ENCODE measurements at regions not wholly inside any gene's neighbourhood (a gene's known extent, or its start where the extent isn't known, plus 50 kb on each side); places are given as distances from the start of the nearest gene placed in this dataset.
"Not testable (repeated sequence)": the region's sequence is repeated elsewhere in the genome, so short reads cannot be mapped to it uniquely, and the experiment has no call there.

DNA sequence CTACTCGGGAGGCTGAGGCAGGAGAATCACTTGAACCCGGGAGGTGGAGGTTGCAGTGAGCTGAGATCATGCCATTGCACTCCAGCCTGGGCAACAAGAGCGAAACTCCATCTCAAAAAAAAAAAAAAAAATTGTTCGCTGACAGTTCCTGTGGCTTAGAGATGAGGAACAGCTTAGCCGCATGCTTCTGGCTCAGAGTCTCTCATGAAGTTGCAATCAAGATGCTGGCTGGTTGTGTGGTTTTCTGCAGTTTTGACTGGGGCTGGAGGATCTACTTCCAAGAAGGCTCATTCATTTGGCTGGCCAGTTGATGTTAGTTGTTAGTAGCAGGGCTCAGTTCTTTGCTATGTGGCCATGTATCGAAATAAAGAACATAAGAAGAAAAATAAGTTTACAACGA, 69.9 kb upstream of the TBC1D5 start:
- TF ChIP-seq, protein P1, sequence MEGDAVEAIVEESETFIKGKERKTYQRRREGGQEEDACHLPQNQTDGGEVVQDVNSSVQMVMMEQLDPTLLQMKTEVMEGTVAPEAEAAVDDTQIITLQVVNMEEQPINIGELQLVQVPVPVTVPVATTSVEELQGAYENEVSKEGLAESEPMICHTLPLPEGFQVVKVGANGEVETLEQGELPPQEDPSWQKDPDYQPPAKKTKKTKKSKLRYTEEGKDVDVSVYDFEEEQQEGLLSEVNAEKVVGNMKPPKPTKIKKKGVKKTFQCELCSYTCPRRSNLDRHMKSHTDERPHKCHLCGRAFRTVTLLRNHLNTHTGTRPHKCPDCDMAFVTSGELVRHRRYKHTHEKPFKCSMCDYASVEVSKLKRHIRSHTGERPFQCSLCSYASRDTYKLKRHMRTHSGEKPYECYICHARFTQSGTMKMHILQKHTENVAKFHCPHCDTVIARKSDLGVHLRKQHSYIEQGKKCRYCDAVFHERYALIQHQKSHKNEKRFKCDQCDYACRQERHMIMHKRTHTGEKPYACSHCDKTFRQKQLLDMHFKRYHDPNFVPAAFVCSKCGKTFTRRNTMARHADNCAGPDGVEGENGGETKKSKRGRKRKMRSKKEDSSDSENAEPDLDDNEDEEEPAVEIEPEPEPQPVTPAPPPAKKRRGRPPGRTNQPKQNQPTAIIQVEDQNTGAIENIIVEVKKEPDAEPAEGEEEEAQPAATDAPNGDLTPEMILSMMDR (IDR thresholded peaks at IDR 0.05) = not testable (repeated sequence)
- TF ChIP-seq POLR2A (IDR thresholded peaks at IDR 0.05) = not testable (repeated sequence)
